Gastrocnemius medialis (tissue), 4 donors: ENCODE measurements at regions not wholly inside any gene's neighbourhood (a gene's known extent, or its start where the extent isn't known, plus 50 kb on each side); places are given as distances from the start of the nearest gene placed in this dataset.

Experiments used
- POLR2A ChIP-seq, 2 donors: fragments of 450-650 bp; IDR thresholded peaks; one replicate each; pipeline ENCODE4 v1.6.1; 2017; ENCODE audit warnings: antibody characterized with exemption in 2 of 2, mild to moderate bottlenecking in 2 of 2, moderate library complexity in 2 of 2
- TF ChIP-seq, protein P1 (sequence below), 5 experiments: fragments of 450-650 bp in 3 of 5; fragments of 200-600 bp in 2 of 5; sonication (generic) in 2 of 5; IDR thresholded peaks in 4 of 5; conservative IDR thresholded peaks in 1 of 5; 1 replicate in 4 of 5; 2 replicates in 1 of 5; pipeline ENCODE4 v1.5.1; 2016 to 2019; ENCODE audit warnings: antibody characterized with exemption in 5 of 5, mild to moderate bottlenecking in 3 of 5, moderate library complexity in 3 of 5

DNA sequence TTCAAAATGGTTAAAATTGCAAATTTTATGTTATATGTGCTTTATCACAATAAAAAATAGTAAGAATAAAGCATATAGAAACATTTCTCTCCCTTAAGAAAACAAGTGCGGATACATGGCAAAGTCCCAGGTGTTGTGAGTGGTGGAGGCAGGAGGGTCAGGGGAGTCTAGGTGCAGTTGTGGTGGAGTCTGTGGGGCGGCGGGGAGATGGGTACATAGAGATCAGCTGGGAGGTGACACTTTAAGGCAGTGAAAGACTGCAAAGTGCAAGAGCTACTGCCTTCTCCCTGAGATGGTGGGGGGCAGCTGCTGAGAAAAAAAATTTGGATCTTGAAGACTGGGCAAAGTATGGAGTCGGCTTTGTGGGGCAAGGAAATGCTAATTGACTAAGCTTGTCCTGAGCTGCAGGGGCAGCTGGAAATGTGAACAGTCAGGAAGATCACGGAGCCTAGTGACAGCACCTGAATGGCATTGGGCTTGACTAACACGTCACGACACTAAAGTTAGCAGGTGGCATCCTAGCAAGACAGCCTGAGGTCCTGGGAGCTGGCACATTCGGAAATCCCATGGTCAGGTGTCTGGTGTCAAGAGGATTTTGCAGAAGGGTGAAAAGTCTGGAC, 72.9 kb upstream of the IRS2 start:
- TF ChIP-seq, protein P1, sequence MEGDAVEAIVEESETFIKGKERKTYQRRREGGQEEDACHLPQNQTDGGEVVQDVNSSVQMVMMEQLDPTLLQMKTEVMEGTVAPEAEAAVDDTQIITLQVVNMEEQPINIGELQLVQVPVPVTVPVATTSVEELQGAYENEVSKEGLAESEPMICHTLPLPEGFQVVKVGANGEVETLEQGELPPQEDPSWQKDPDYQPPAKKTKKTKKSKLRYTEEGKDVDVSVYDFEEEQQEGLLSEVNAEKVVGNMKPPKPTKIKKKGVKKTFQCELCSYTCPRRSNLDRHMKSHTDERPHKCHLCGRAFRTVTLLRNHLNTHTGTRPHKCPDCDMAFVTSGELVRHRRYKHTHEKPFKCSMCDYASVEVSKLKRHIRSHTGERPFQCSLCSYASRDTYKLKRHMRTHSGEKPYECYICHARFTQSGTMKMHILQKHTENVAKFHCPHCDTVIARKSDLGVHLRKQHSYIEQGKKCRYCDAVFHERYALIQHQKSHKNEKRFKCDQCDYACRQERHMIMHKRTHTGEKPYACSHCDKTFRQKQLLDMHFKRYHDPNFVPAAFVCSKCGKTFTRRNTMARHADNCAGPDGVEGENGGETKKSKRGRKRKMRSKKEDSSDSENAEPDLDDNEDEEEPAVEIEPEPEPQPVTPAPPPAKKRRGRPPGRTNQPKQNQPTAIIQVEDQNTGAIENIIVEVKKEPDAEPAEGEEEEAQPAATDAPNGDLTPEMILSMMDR (IDR thresholded peaks at IDR 0.05 in 4 of 5, conservative IDR thresholded peaks at IDR 0.05 in 1 of 5): no peak
- TF ChIP-seq POLR2A (IDR thresholded peaks at IDR 0.05): peak in 1 of 2 donors; percentile 52
